ENCODE measurements at regions not wholly inside any gene's neighbourhood (a gene's known extent, or its start where the extent isn't known, plus 50 kb on each side); places are given as distances from the start of the nearest gene placed in this dataset.
A peak's percentile ranks its signal among the peaks of the same experiment; 100 is the strongest.

GRCh38 chr4:148717988-148718387 is 275.8 kb upstream of the NR3C2 start:
- DNase-seq: no peak
- no peaks in the 10 kb centered on the region for H3K27me3 ChIP-seq (ENCODE audit: control insufficient read depth, insufficient read depth, low read length)
- H3K9me3 ChIP-seq (ENCODE audit: control insufficient read depth in 2 of 3, insufficient read depth in 1 of 3, low read length in 3 of 3): peaks cover 0 to 3% (median 0%) of the 10 kb centered on the region in 3 donors
- TF ChIP-seq CTCF (IDR thresholded peaks at IDR 0.05; ENCODE audit: borderline replicate concordance, extremely low read depth, insufficient read depth): no peak
- no peak for FAIRE-seq
- H3K4me1 ChIP-seq (ENCODE audit: control insufficient read depth in 2 of 3, insufficient read depth in 2 of 3, low read depth in 1 of 3, low read length in 3 of 3): peaks cover 0 to 4% (median 3%) of the 10 kb centered on the region in 3 donors
- no peak overlapping the region for H3K4me3 ChIP-seq (ENCODE audit: low read length in 3 of 3)
- H3K36me3 ChIP-seq (ENCODE audit: control insufficient read depth in 2 of 3, insufficient read depth in 3 of 3, low read length in 3 of 3): no peaks in the 10 kb centered on the region
- H3K27ac ChIP-seq (ENCODE audit: low read depth in 2 of 2, low read length in 2 of 2): no peak overlapping the region
- H3K9ac ChIP-seq (ENCODE audit: low read length in 3 of 3): no peak overlapping the region
- intact Hi-C loops (cut with DNase I): no loop called here

- Histone ChIP-seq H3K27ac (ENCODE audit: low read depth in 2 of 2, low read length in 2 of 2) (no peak overlapping the region), H3K9me3 (ENCODE audit: control insufficient read depth in 2 of 3, insufficient read depth in 1 of 3, low read length in 3 of 3) (peaks cover 0 to under 1% (median 0%) of the 10 kb centered on the region in 3 donors), H3K4me1 (ENCODE audit: control insufficient read depth in 2 of 3, insufficient read depth in 2 of 3, low read depth in 1 of 3, low read length in 3 of 3) (peaks cover 0 to 4% (median 3%) of the 10 kb centered on the region in 3 donors), H3K27me3 (ENCODE audit: control insufficient read depth, insufficient read depth, low read length) (no peaks in the 10 kb centered on the region), H3K9ac (ENCODE audit: low read length in 3 of 3) (no peak overlapping the region), H3K36me3 (ENCODE audit: control insufficient read depth in 2 of 3, insufficient read depth in 3 of 3, low read length in 3 of 3) (no peaks in the 10 kb centered on the region), H3K4me3 (ENCODE audit: low read length in 3 of 3) (no peak overlapping the region)
- no peak for FAIRE-seq
- TF ChIP-seq CTCF (IDR thresholded peaks at IDR 0.05; ENCODE audit: borderline replicate concordance, extremely low read depth, insufficient read depth): no peak
- intact Hi-C loops (cut with DNase I): no loop called here
- DNase-seq: peak in 3 of 5 donors; percentile 17 to 65 (median 33)
Measured at GRCh38 chr4:148716431-148717052, 274.3 kb upstream of the NR3C2 start.

- FAIRE-seq: no peak
- Histone ChIP-seq H3K4me1 (ENCODE audit: control insufficient read depth in 2 of 3, insufficient read depth in 2 of 3, low read depth in 1 of 3, low read length in 3 of 3) (no peaks in the 10 kb centered on the region), H3K9ac (ENCODE audit: low read length in 3 of 3) (no peak overlapping the region), H3K27me3 (ENCODE audit: control insufficient read depth, insufficient read depth, low read length) (no peaks in the 10 kb centered on the region), H3K4me3 (ENCODE audit: low read length in 3 of 3) (no peak overlapping the region), H3K36me3 (ENCODE audit: control insufficient read depth in 2 of 3, insufficient read depth in 3 of 3, low read length in 3 of 3) (no peaks in the 10 kb centered on the region), H3K9me3 (ENCODE audit: control insufficient read depth in 2 of 3, insufficient read depth in 1 of 3, low read length in 3 of 3) (no peaks in the 10 kb centered on the region), H3K27ac (ENCODE audit: low read depth in 2 of 2, low read length in 2 of 2) (no peak overlapping the region)
- no peak for DNase-seq
- no peak for TF ChIP-seq CTCF (IDR thresholded peaks at IDR 0.05; ENCODE audit: borderline replicate concordance, extremely low read depth, insufficient read depth)
- intact Hi-C loops (cut with DNase I): no loop called here
Measured at GRCh38 chr4:148704291-148704690, 262.1 kb upstream of the NR3C2 start.

- H3K27me3 ChIP-seq (ENCODE audit: control insufficient read depth, insufficient read depth, low read length): no peaks in the 10 kb centered on the region
- no peaks in the 10 kb centered on the region for H3K36me3 ChIP-seq (ENCODE audit: control insufficient read depth in 2 of 3, insufficient read depth in 3 of 3, low read length in 3 of 3)
- H3K4me1 ChIP-seq (ENCODE audit: control insufficient read depth in 2 of 3, insufficient read depth in 2 of 3, low read depth in 1 of 3, low read length in 3 of 3): no peaks in the 10 kb centered on the region
- DNase-seq (no peak), FAIRE-seq (no peak)
- no peak overlapping the region for H3K4me3 ChIP-seq (ENCODE audit: low read length in 3 of 3)
- no peak overlapping the region for H3K9ac ChIP-seq (ENCODE audit: low read length in 3 of 3)
- intact Hi-C loops (cut with DNase I): no loop called here
- H3K9me3 ChIP-seq (ENCODE audit: control insufficient read depth in 2 of 3, insufficient read depth in 1 of 3, low read length in 3 of 3): no peaks in the 10 kb centered on the region
- H3K27ac ChIP-seq (ENCODE audit: low read depth in 2 of 2, low read length in 2 of 2): no peak overlapping the region
- TF ChIP-seq CTCF (IDR thresholded peaks at IDR 0.05; ENCODE audit: borderline replicate concordance, extremely low read depth, insufficient read depth): no peak
Measured at GRCh38 chr4:148694702-148695101, 252.5 kb upstream of the NR3C2 start.
